IPS-15b (cell line): ENCODE measurements at regions not wholly inside any gene's neighbourhood (a gene's known extent, or its start where the extent isn't known, plus 50 kb on each side); places are given as distances from the start of the nearest gene placed in this dataset.

Source experiments
- H3K27me3 ChIP-seq: one replicate; pipeline ENCODE4 v1.6.1; 2013; ENCODE audit warnings: low read length; ENCODE audit not compliant: control insufficient read depth, insufficient read depth
- H3K36me3 ChIP-seq: one replicate; pipeline ENCODE4 v1.6.1; 2013; ENCODE audit warnings: low read length; ENCODE audit not compliant: control insufficient read depth, insufficient read depth
- H3K4me1 ChIP-seq: one replicate; pipeline ENCODE4 v1.6.1; 2013; ENCODE audit warnings: mild to moderate bottlenecking, low read length; ENCODE audit not compliant: control insufficient read depth, insufficient read depth
- H3K4me3 ChIP-seq: one replicate; pipeline ENCODE4 v1.5.1; 2013; ENCODE audit warnings: low read depth, low read length
- H3K9ac ChIP-seq: one replicate; pipeline ENCODE4 v1.6.1; 2013; ENCODE audit warnings: low read depth, mild to moderate bottlenecking, low read length
- H3K9me3 ChIP-seq: one replicate; pipeline ENCODE4 v1.6.1; 2013; ENCODE audit warnings: mild to moderate bottlenecking, low read length; ENCODE audit not compliant: control insufficient read depth, insufficient read depth

GRCh38 chr2:58852905-58853304 is 611.8 kb upstream of the FANCL start:
- H3K4me3 ChIP-seq, result no peak overlapping the region

GRCh38 chr2:58852243-58852642 is 611.1 kb upstream of the FANCL start:
- Histone ChIP-seq H3K4me3 (no peak overlapping the region), H3K4me1 (peaks cover 8% of the 10 kb centered on the region), H3K36me3 (no peaks in the 10 kb centered on the region), H3K9me3 (no peaks in the 10 kb centered on the region), H3K27me3 (no peaks in the 10 kb centered on the region), H3K9ac (no peak overlapping the region)

More at GRCh38 chr2:58852905-58853304, 611.8 kb upstream of the FANCL start:
- Histone ChIP-seq H3K9ac (no peak overlapping the region), H3K4me1 (peaks cover 8% of the 10 kb centered on the region), H3K27me3 (no peaks in the 10 kb centered on the region), H3K9me3 (no peaks in the 10 kb centered on the region), H3K36me3 (no peaks in the 10 kb centered on the region)

GRCh38 chr2:58851598-58851997 is 610.5 kb upstream of the FANCL start:
- peaks cover 8% of the 10 kb centered on the region for H3K4me1 ChIP-seq

GRCh38 chr2:58845011-58845410 is 603.9 kb upstream of the FANCL start:
- no peak overlapping the region for H3K4me3 ChIP-seq
- no peaks in the 10 kb centered on the region for H3K9me3 ChIP-seq
- H3K27me3 ChIP-seq, result no peaks in the 10 kb centered on the region
- H3K36me3 ChIP-seq, result no peaks in the 10 kb centered on the region
- H3K4me1 ChIP-seq, result peaks cover 2% of the 10 kb centered on the region
- H3K9ac ChIP-seq, result no peak overlapping the region

More at GRCh38 chr2:58851598-58851997, 610.5 kb upstream of the FANCL start:
- Histone ChIP-seq H3K36me3 (no peaks in the 10 kb centered on the region), H3K27me3 (no peaks in the 10 kb centered on the region), H3K4me3 (no peak overlapping the region), H3K9me3 (no peaks in the 10 kb centered on the region), H3K9ac (no peak overlapping the region)

GRCh38 chr2:58842501-58843155 is 601.5 kb upstream of the FANCL start:
- Histone ChIP-seq H3K9ac (no peak overlapping the region), H3K36me3 (no peaks in the 10 kb centered on the region), H3K9me3 (no peaks in the 10 kb centered on the region), H3K4me1 (peaks cover 2% of the 10 kb centered on the region), H3K27me3 (no peaks in the 10 kb centered on the region), H3K4me3 (no peak overlapping the region)

- Histone ChIP-seq H3K9me3 (no peaks in the 10 kb centered on the region), H3K9ac (no peak overlapping the region), H3K36me3 (no peaks in the 10 kb centered on the region), H3K27me3 (no peaks in the 10 kb centered on the region), H3K4me1 (peaks cover 4% of the 10 kb centered on the region), H3K4me3 (no peak overlapping the region)
Observed at GRCh38 chr2:58834404-58834803, 593.3 kb upstream of the FANCL start.

- Histone ChIP-seq H3K4me3 (no peak overlapping the region), H3K27me3 (no peaks in the 10 kb centered on the region), H3K9ac (no peak overlapping the region), H3K36me3 (no peaks in the 10 kb centered on the region), H3K9me3 (no peaks in the 10 kb centered on the region), H3K4me1 (peaks cover 4% of the 10 kb centered on the region)
Observed at GRCh38 chr2:58826795-58827194, 585.7 kb upstream of the FANCL start.

- H3K4me1 ChIP-seq, result no peaks in the 10 kb centered on the region
- H3K9me3 ChIP-seq, result no peaks in the 10 kb centered on the region
- no peaks in the 10 kb centered on the region for H3K36me3 ChIP-seq
- H3K9ac ChIP-seq, result no peak overlapping the region
- no peaks in the 10 kb centered on the region for H3K27me3 ChIP-seq
- H3K4me3 ChIP-seq, result no peak overlapping the region
Observed at GRCh38 chr2:58812771-58813344, 571.7 kb upstream of the FANCL start.

- no peak overlapping the region for H3K4me3 ChIP-seq
Observed at GRCh38 chr2:58805126-58805525, 564.0 kb upstream of the FANCL start.

GRCh38 chr2:58803192-58803591 is 562.1 kb upstream of the FANCL start:
- no peak overlapping the region for H3K9ac ChIP-seq
- no peaks in the 10 kb centered on the region for H3K4me1 ChIP-seq
- no peaks in the 10 kb centered on the region for H3K9me3 ChIP-seq
- no peaks in the 10 kb centered on the region for H3K27me3 ChIP-seq
- H3K4me3 ChIP-seq, result no peak overlapping the region
- no peaks in the 10 kb centered on the region for H3K36me3 ChIP-seq

More at GRCh38 chr2:58805126-58805525, 564.0 kb upstream of the FANCL start:
- Histone ChIP-seq H3K4me1 (no peaks in the 10 kb centered on the region), H3K9me3 (no peaks in the 10 kb centered on the region), H3K36me3 (no peaks in the 10 kb centered on the region), H3K27me3 (no peaks in the 10 kb centered on the region), H3K9ac (no peak overlapping the region)

GRCh38 chr2:58800881-58801280 is 559.8 kb upstream of the FANCL start:
- Histone ChIP-seq H3K9ac (no peak overlapping the region), H3K4me3 (no peak overlapping the region), H3K36me3 (no peaks in the 10 kb centered on the region), H3K4me1 (no peaks in the 10 kb centered on the region), H3K9me3 (no peaks in the 10 kb centered on the region), H3K27me3 (no peaks in the 10 kb centered on the region)

- Histone ChIP-seq H3K36me3 (no peaks in the 10 kb centered on the region), H3K9me3 (no peaks in the 10 kb centered on the region), H3K27me3 (no peaks in the 10 kb centered on the region), H3K4me1 (no peaks in the 10 kb centered on the region), H3K9ac (no peak overlapping the region), H3K4me3 (no peak overlapping the region)
Observed at GRCh38 chr2:58798676-58799208, 557.6 kb upstream of the FANCL start.
